Astrocyte (in vitro differentiated cells and primary cell): ENCODE measurements at regions not wholly inside any gene's neighbourhood (a gene's known extent, or its start where the extent isn't known, plus 50 kb on each side); places are given as distances from the start of the nearest gene placed in this dataset.

Source experiments
- DNase-seq: peaks from one replicate; pipeline ENCODE4 v3.0.0-alpha.2; 2010; ENCODE audit warnings: low read depth
- FAIRE-seq: peaks from 2 replicates; lab custom pipeline; 2011; peaks lifted over from hg19 to GRCh38; lab: Jason Lieb, UNC
- H2AFZ ChIP-seq: 2 replicates; pipeline ENCODE4 v1.6.0; 2012; ENCODE audit warnings: low read depth, low read length, inconsistent platforms
- H3K27ac ChIP-seq: 2 replicates; pipeline ENCODE4 v1.5.1; 2011; ENCODE audit warnings: low read depth, low read length, inconsistent platforms
- H3K27me3 ChIP-seq: 2 replicates; pipeline ENCODE4 v1.6.0; 2011; ENCODE audit warnings: low read length, inconsistent platforms; ENCODE audit not compliant: insufficient read depth
- H3K36me3 ChIP-seq: 2 replicates; pipeline ENCODE4 v1.5.1; 2011; ENCODE audit warnings: low read length, inconsistent platforms; ENCODE audit not compliant: insufficient read depth
- H3K4me1 ChIP-seq: 2 replicates; pipeline ENCODE4 v1.5.1; 2011; ENCODE audit warnings: low read length, inconsistent platforms; ENCODE audit not compliant: insufficient read depth
- H3K4me2 ChIP-seq: 2 replicates; pipeline ENCODE4 v1.6.0; 2012; ENCODE audit warnings: low read length, inconsistent platforms
- H3K4me3 ChIP-seq: 2 replicates; pipeline ENCODE4 v1.5.1; 2011; ENCODE audit warnings: low read depth, mild to moderate bottlenecking, low read length, inconsistent platforms; ENCODE audit not compliant: insufficient read depth
- H3K79me2 ChIP-seq: 2 replicates; pipeline ENCODE4 v1.6.0; 2012; ENCODE audit warnings: mild to moderate bottlenecking, low read length, inconsistent platforms; ENCODE audit not compliant: insufficient read depth
- H3K9ac ChIP-seq: 2 replicates; pipeline ENCODE4 v1.6.0; 2012; ENCODE audit warnings: mild to moderate bottlenecking, low read length, inconsistent platforms
- H3K9me3 ChIP-seq: 2 replicates; pipeline ENCODE4 v1.5.1; 2012; ENCODE audit warnings: low read depth, mild to moderate bottlenecking, low read length, inconsistent platforms; ENCODE audit not compliant: insufficient read depth
- H4K20me1 ChIP-seq: 2 replicates; pipeline ENCODE4 v1.6.0; 2012; ENCODE audit warnings: low read length, inconsistent platforms; ENCODE audit not compliant: insufficient read depth
- H3K27ac Mint-ChIP-seq: one replicate; pipeline ENCODE4 v1.8.0; 2021; ENCODE audit warnings: mild to moderate bottlenecking, mixed read lengths; ENCODE audit not compliant: unreplicated experiment
- H3K27me3 Mint-ChIP-seq: one replicate; pipeline ENCODE4 v1.8.0; 2021; ENCODE audit warnings: low read depth, mixed read lengths; ENCODE audit not compliant: unreplicated experiment
- H3K36me3 Mint-ChIP-seq: one replicate; pipeline ENCODE4 v1.8.0; 2021; ENCODE audit warnings: low read depth, mixed read lengths; ENCODE audit not compliant: unreplicated experiment
- H3K4me1 Mint-ChIP-seq: one replicate; pipeline ENCODE4 v1.8.0; 2021; ENCODE audit warnings: low read depth, mixed read lengths; ENCODE audit not compliant: unreplicated experiment
- H3K4me3 Mint-ChIP-seq: one replicate; pipeline ENCODE4 v1.8.0; 2021; ENCODE audit warnings: mild to moderate bottlenecking, moderate library complexity, mixed read lengths; ENCODE audit not compliant: unreplicated experiment
- H3K9me3 Mint-ChIP-seq: one replicate; pipeline ENCODE4 v1.8.0; 2021; ENCODE audit warnings: mild to moderate bottlenecking, mixed read lengths; ENCODE audit not compliant: unreplicated experiment
- CTCF ChIP-seq: IDR thresholded peaks from 2 replicates; pipeline ENCODE4 v1.5.1; 2011; ENCODE audit warnings: low read depth, mild to moderate bottlenecking, inconsistent platforms, low read length, moderate library complexity; ENCODE audit not compliant: insufficient read depth
- EZH2 ChIP-seq: IDR thresholded peaks from 2 replicates; pipeline ENCODE4 v1.6.1; 2012; ENCODE audit warnings: mild to moderate bottlenecking, low read length, inconsistent platforms; ENCODE audit not compliant: insufficient read depth

GRCh38 chr1:34695580-34695979, 59.3 kb upstream of the GJB5 start:
- H3K27ac Mint-ChIP-seq, result no peak overlapping the region
- Histone ChIP-seq H3K27ac (no peak overlapping the region), H3K9ac (no peak overlapping the region), H3K4me3 (no peak overlapping the region), H4K20me1 (no peaks in the 10 kb centered on the region), H3K4me2 (no peak overlapping the region), H3K9me3 (no peaks in the 10 kb centered on the region), H3K4me1 (no peaks in the 10 kb centered on the region), H3K79me2 (no peaks in the 10 kb centered on the region), H3K36me3 (no peaks in the 10 kb centered on the region), H3K27me3 (peaks cover 5% of the 10 kb centered on the region), H2AFZ (no peak overlapping the region)
- no peaks in the 10 kb centered on the region for H3K9me3 Mint-ChIP-seq
- H3K27me3 Mint-ChIP-seq, result peaks cover 33% of the 10 kb centered on the region
- TF ChIP-seq EZH2 (no peak), CTCF (no peak)
- no peaks in the 10 kb centered on the region for H3K4me1 Mint-ChIP-seq
- DNase-seq (no peak), FAIRE-seq (no peak)
- H3K4me3 Mint-ChIP-seq, result no peak overlapping the region
- no peaks in the 10 kb centered on the region for H3K36me3 Mint-ChIP-seq

DNA sequence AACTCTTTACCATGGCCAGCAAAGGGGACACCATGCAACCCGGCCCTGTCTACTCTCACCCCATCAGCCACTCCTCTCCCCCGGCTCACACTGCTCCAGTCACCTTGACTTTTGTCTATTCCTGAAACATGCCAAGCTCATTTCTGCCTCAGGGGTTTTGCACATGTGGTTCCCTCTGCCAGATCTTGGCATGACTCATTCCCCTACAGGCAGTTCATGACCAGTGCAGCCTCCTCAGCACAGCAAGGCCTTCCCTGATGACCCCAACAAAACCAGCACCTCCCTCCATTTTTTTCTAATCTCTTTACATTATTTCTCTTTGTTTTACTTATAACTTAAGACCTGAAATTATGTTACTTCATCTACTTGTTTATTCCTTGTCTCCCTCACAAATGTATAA, 58.6 kb upstream of the GJB5 start:
- Histone ChIP-seq H3K9me3 (no peaks in the 10 kb centered on the region), H4K20me1 (no peaks in the 10 kb centered on the region), H2AFZ (no peak overlapping the region), H3K4me3 (no peak overlapping the region), H3K79me2 (no peaks in the 10 kb centered on the region), H3K27ac (no peak overlapping the region), H3K27me3 (peaks cover 5% of the 10 kb centered on the region), H3K36me3 (no peaks in the 10 kb centered on the region), H3K9ac (no peak overlapping the region), H3K4me2 (no peak overlapping the region), H3K4me1 (no peaks in the 10 kb centered on the region)
- no peaks in the 10 kb centered on the region for H3K9me3 Mint-ChIP-seq
- no peak for FAIRE-seq
- no peak overlapping the region for H3K4me3 Mint-ChIP-seq
- H3K27ac Mint-ChIP-seq, result no peak overlapping the region
- DNase-seq, result no peak
- TF ChIP-seq CTCF (no peak), EZH2 (no peak)
- no peaks in the 10 kb centered on the region for H3K4me1 Mint-ChIP-seq
- no peaks in the 10 kb centered on the region for H3K36me3 Mint-ChIP-seq
- peaks cover 33% of the 10 kb centered on the region for H3K27me3 Mint-ChIP-seq

DNA sequence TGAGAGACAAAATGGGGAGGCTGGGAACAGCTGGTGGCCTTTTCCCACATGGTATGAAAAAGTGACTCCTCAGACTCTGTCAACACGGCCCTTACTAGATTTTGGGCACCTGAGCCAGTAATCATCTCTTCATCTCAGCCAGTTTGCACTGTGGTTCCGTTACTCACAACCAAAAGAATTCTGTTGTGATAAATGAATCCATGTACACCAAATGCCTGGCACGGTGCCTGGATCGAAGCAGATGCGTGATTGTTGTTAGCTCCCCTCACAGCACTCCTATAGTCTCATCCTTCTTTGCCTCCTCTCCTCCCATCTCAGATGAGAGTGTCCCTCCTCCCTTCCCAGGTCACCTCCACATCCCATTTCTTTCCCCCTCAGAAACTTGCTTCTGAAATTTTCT, 57.9 kb upstream of the GJB5 start:
- H3K4me1 Mint-ChIP-seq, result no peaks in the 10 kb centered on the region
- no peak overlapping the region for H2AFZ ChIP-seq
- peaks cover 2% of the 10 kb centered on the region for H3K27me3 ChIP-seq
- no peak for DNase-seq
- no peaks in the 10 kb centered on the region for H4K20me1 ChIP-seq
- no peak for TF ChIP-seq CTCF
- no peaks in the 10 kb centered on the region for H3K36me3 Mint-ChIP-seq
- no peak overlapping the region for H3K4me3 ChIP-seq
- H3K36me3 ChIP-seq, result no peaks in the 10 kb centered on the region
- no peak overlapping the region for H3K4me2 ChIP-seq
- H3K79me2 ChIP-seq, result no peaks in the 10 kb centered on the region
- no peaks in the 10 kb centered on the region for H3K9me3 Mint-ChIP-seq
- H3K27me3 Mint-ChIP-seq, result peaks cover 33% of the 10 kb centered on the region
- no peak overlapping the region for H3K9ac ChIP-seq
- no peak overlapping the region for H3K27ac ChIP-seq
- no peaks in the 10 kb centered on the region for H3K9me3 ChIP-seq
- H3K4me3 Mint-ChIP-seq, result no peak overlapping the region
- H3K4me1 ChIP-seq, result no peaks in the 10 kb centered on the region
- FAIRE-seq, result no peak
- no peak overlapping the region for H3K27ac Mint-ChIP-seq
